AG04450 (cell line): ENCODE measurements at regions not wholly inside any gene's neighbourhood (a gene's known extent, or its start where the extent isn't known, plus 50 kb on each side); places are given as distances from the start of the nearest gene placed in this dataset.

Experiments used
- CTCF ChIA-PET: fragments of 300-600, 350-600 bp; formaldehyde crosslinking; extraction: SDS; loops from one replicate; lab custom pipeline; 2022; ENCODE audit warnings: antibody characterized with exemption, inconsistent platforms; lab: Charles Lee
- POLR2A ChIA-PET: fragments of 350-600 bp; formaldehyde crosslinking; extraction: SDS; loops from one replicate; lab custom pipeline; 2021; ENCODE audit warnings: antibody characterized with exemption, inconsistent platforms; lab: Yijun Ruan, JAX
- DNase-seq: peaks from one replicate; pipeline ENCODE4 v3.0.0-alpha.2; 2011; ENCODE audit warnings: low read depth, low spot score
- H3K27ac ChIP-seq: one replicate; pipeline ENCODE4 v1.5.1; 2012; ENCODE audit warnings: low read depth, low read length, control low read depth
- H3K27me3 ChIP-seq: one replicate; pipeline ENCODE4 v1.6.0; 2012; ENCODE audit warnings: low read length; ENCODE audit not compliant: control insufficient read depth, insufficient read depth
- H3K4me3 ChIP-seq: 2 replicates; pipeline ENCODE4 v1.5.1; 2011; ENCODE audit warnings: mild to moderate bottlenecking, low read depth, low read length, control low read depth
- H3K9me3 ChIP-seq: 2 replicates; pipeline ENCODE4 v1.5.1; 2012; ENCODE audit warnings: low read length; ENCODE audit not compliant: control insufficient read depth, insufficient read depth
- CTCF ChIP-seq: IDR thresholded peaks from 2 replicates; pipeline ENCODE4 v1.5.1; 2011; ENCODE audit warnings: low read depth, low read length, control low read depth, inconsistent platforms

- Histone ChIP-seq H3K4me3 (no peak overlapping the region), H3K27ac (peak overlapping the region; percentile 33), H3K9me3 (no peaks in the 10 kb centered on the region), H3K27me3 (no peaks in the 10 kb centered on the region)
- DNase-seq: peak; percentile 84
- ChIA-PET POLR2A (no interaction called here), CTCF (interaction anchor here (0.8 kb wide), 1 partner anchor 103 kb away, joined by 3 read pairs; no protein-coding TSS in a partner anchor)
- no peak for TF ChIP-seq CTCF
These were observed 165.6 kb downstream of the HGF start for GRCh38 chr7:81604075-81604807.

- H3K9me3 ChIP-seq: no peaks in the 10 kb centered on the region
- CTCF ChIA-PET: no interaction called here
- POLR2A ChIA-PET: no interaction called here
- H3K4me3 ChIP-seq: no peak overlapping the region
- DNase-seq: no peak
- no peaks in the 10 kb centered on the region for H3K27me3 ChIP-seq
- no peak for TF ChIP-seq CTCF
- no peak overlapping the region for H3K27ac ChIP-seq
These were observed 169.2 kb downstream of the HGF start for GRCh38 chr7:81600608-81601007.

DNA sequence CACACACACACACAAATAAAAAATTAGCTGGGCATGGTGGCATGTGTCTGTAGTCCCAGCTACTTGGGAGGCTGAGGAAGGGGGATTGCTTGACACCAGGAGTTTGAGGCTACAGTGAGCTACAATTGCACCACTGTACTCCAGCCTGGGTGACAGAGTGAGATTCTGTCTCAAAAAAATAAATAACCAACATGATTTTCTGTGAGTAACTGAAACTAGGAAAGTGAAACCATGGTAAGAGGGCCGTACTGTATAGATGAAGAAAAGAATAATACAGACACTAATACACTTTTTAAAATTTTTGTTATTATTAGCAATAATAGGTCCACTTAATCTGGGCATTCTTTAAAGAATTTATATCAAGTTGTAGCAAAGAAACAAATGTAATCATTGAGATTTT, 170.9 kb downstream of the HGF start:
- H3K4me3 ChIP-seq: no peak overlapping the region
- TF ChIP-seq CTCF: no peak
- no peaks in the 10 kb centered on the region for H3K27me3 ChIP-seq
- POLR2A ChIA-PET: no interaction called here
- CTCF ChIA-PET: no interaction called here
- DNase-seq: no peak
- no peak overlapping the region for H3K27ac ChIP-seq
- no peaks in the 10 kb centered on the region for H3K9me3 ChIP-seq

- no peak for TF ChIP-seq CTCF
- ChIA-PET CTCF (no interaction called here), POLR2A (no interaction called here)
- Histone ChIP-seq H3K27ac (no peak overlapping the region), H3K9me3 (no peaks in the 10 kb centered on the region), H3K4me3 (no peak overlapping the region), H3K27me3 (no peaks in the 10 kb centered on the region)
- DNase-seq: no peak
These were observed 175.1 kb downstream of the HGF start for GRCh38 chr7:81594767-81595166.

DNA sequence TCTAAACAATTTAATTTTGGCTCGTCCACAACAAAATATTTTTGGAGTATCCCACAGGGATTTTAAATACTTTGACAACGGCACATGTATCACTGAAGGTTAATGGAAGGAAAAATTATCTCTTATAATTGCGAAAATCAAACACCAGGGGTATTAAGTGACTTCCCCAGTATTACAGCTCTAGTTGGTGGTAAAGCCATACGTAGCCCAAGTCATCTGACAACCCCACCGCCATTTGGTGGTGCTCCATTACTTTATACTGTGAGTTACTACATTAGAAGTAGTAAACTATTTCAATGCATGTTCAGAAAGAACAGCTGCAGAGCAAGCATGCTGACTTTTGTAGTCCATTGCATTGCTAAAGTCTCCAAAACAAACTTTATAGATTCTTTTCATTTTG, 179.7 kb downstream of the HGF start:
- DNase-seq: no peak
- TF ChIP-seq CTCF: no peak
- H3K9me3 ChIP-seq: no peaks in the 10 kb centered on the region
- POLR2A ChIA-PET: no interaction called here
- no peak overlapping the region for H3K4me3 ChIP-seq
- H3K27me3 ChIP-seq: no peaks in the 10 kb centered on the region
- CTCF ChIA-PET: no interaction called here
- no peak overlapping the region for H3K27ac ChIP-seq
